ENCODE measurements at regions not wholly inside any gene's neighbourhood (a gene's known extent, or its start where the extent isn't known, plus 50 kb on each side); places are given as distances from the start of the nearest gene placed in this dataset.

GRCh38 chr3:80492162-80492561 is 724.4 kb upstream of the ROBO1 start:
- no peak for DNase-seq (ENCODE audit: low spot score)

GRCh38 chr3:80472961-80473360 is 705.2 kb upstream of the ROBO1 start:
- no peak for DNase-seq (ENCODE audit: low spot score)

- DNase-seq (ENCODE audit: low spot score), result no peak
Measured at GRCh38 chr3:80472459-80472858, 704.7 kb upstream of the ROBO1 start.

- no peak for DNase-seq (ENCODE audit: low spot score)
Measured at GRCh38 chr3:80470433-80470832, 702.6 kb upstream of the ROBO1 start.

- no peak for DNase-seq (ENCODE audit: low spot score)
Measured at GRCh38 chr3:80465746-80466145, 697.9 kb upstream of the ROBO1 start.

- no peak for DNase-seq (ENCODE audit: low spot score)
Measured at GRCh38 chr3:80451393-80451792, 683.6 kb upstream of the ROBO1 start.

- no peak for DNase-seq (ENCODE audit: low spot score)
Measured at GRCh38 chr3:80445641-80446040, 677.8 kb upstream of the ROBO1 start.

- no peak for DNase-seq (ENCODE audit: low spot score)
Measured at GRCh38 chr3:80445053-80445452, 677.3 kb upstream of the ROBO1 start.

- DNase-seq (ENCODE audit: low spot score), result no peak
Measured at GRCh38 chr3:80439490-80439889, 671.7 kb upstream of the ROBO1 start.

GRCh38 chr3:80434366-80434765 is 666.6 kb upstream of the ROBO1 start:
- no peak for DNase-seq (ENCODE audit: low spot score)

- no peak for DNase-seq (ENCODE audit: low spot score)
Measured at GRCh38 chr3:80424951-80425350, 657.2 kb upstream of the ROBO1 start.

GRCh38 chr3:80408030-80408721 is 640.4 kb upstream of the ROBO1 start:
- no peak for DNase-seq (ENCODE audit: low spot score)

- DNase-seq (ENCODE audit: low spot score), result no peak
Measured at GRCh38 chr3:80405618-80406017, 637.8 kb upstream of the ROBO1 start.

GRCh38 chr3:80395023-80395422 is 627.2 kb upstream of the ROBO1 start:
- no peak for DNase-seq (ENCODE audit: low spot score)

- DNase-seq (ENCODE audit: low spot score), result no peak
Measured at GRCh38 chr3:80391573-80391972, 623.8 kb upstream of the ROBO1 start.

GRCh38 chr3:80384811-80385210 is 617.0 kb upstream of the ROBO1 start:
- DNase-seq (ENCODE audit: low spot score), result no peak

- DNase-seq (ENCODE audit: low spot score), result no peak
Measured at GRCh38 chr3:80374423-80374822, 606.6 kb upstream of the ROBO1 start.

GRCh38 chr3:80368616-80369015 is 600.8 kb upstream of the ROBO1 start:
- DNase-seq (ENCODE audit: low spot score), result no peak

GRCh38 chr3:80366808-80367548 is 599.2 kb upstream of the ROBO1 start:
- DNase-seq (ENCODE audit: low spot score), result no peak

GRCh38 chr3:80357761-80358160 is 590.0 kb upstream of the ROBO1 start:
- no peak for DNase-seq (ENCODE audit: low spot score)

GRCh38 chr3:80355144-80355543 is 587.3 kb upstream of the ROBO1 start:
- DNase-seq (ENCODE audit: low spot score), result no peak

- no peak for DNase-seq (ENCODE audit: low spot score)
Measured at GRCh38 chr3:80351201-80351600, 583.4 kb upstream of the ROBO1 start.

- no peak for DNase-seq (ENCODE audit: low spot score)
Measured at GRCh38 chr3:80350771-80351170, 583.0 kb upstream of the ROBO1 start.

- no peak for DNase-seq (ENCODE audit: low spot score)
Measured at GRCh38 chr3:80338366-80338765, 570.6 kb upstream of the ROBO1 start.
